RWPE2 (cell line): ENCODE measurements at regions not wholly inside any gene's neighbourhood (a gene's known extent, or its start where the extent isn't known, plus 50 kb on each side); places are given as distances from the start of the nearest gene placed in this dataset.
"Not testable (repeated sequence)": the region's sequence is repeated elsewhere in the genome, so short reads cannot be mapped to it uniquely, and the experiment has no call there.

Experiments used
- ATAC-seq: fragments of 200-7000 bp; cut with Tn5 transposase; 3 replicates; pipeline ENCODE4 v1.9.1; 2021; ENCODE audit warnings: low read depth
- DNase-seq: peaks from one replicate; pipeline ENCODE4 v3.0.0-alpha.2; 2020; ENCODE audit warnings: low spot score
- H3K27ac ChIP-seq: fragments of 450-650 bp; 2 replicates; pipeline ENCODE4 v1.5.1; 2017; ENCODE audit warnings: mild to moderate bottlenecking; ENCODE audit not compliant: poor library complexity, severe bottlenecking
- H3K27me3 ChIP-seq: fragments of 250-450 bp; sonication (Bioruptor Pico); 2 replicates; pipeline ENCODE4 v1.5.1; 2021; ENCODE audit warnings: mild to moderate bottlenecking, moderate library complexity; ENCODE audit not compliant: insufficient read depth, poor library complexity, severe bottlenecking
- H3K36me3 ChIP-seq: fragments of 250-450 bp; sonication (Bioruptor Pico); 2 replicates; pipeline ENCODE4 v1.5.1; 2020; ENCODE audit warnings: low read depth, mild to moderate bottlenecking, moderate library complexity
- H3K4me1 ChIP-seq: fragments of 250-450 bp; sonication (Bioruptor Pico); 2 replicates; pipeline ENCODE4 v1.5.1; 2021; ENCODE audit warnings: mild to moderate bottlenecking, moderate library complexity; ENCODE audit not compliant: insufficient read depth, poor library complexity, severe bottlenecking
- H3K4me3 ChIP-seq: fragments of 250-450 bp; sonication (Bioruptor Pico); 2 replicates; pipeline ENCODE4 v1.5.1; 2021; ENCODE audit warnings: mild to moderate bottlenecking, moderate library complexity; ENCODE audit not compliant: severe bottlenecking
- H3K9me3 ChIP-seq: fragments of 250-450 bp; sonication (Bioruptor Pico); 2 replicates; pipeline ENCODE4 v1.5.1; 2021; ENCODE audit warnings: mild to moderate bottlenecking, moderate library complexity; ENCODE audit not compliant: severe bottlenecking
- CTCF ChIP-seq: fragments of 450-650 bp; IDR thresholded peaks from one replicate; pipeline ENCODE4 v1.5.1; 2017; ENCODE audit warnings: mild to moderate bottlenecking, moderate library complexity; ENCODE audit not compliant: poor library complexity, severe bottlenecking

GRCh38 chr6:28691991-28692390 is 166.3 kb downstream of the GPX5 start:
- H3K4me1 ChIP-seq, H3K27me3 ChIP-seq, H3K4me3 ChIP-seq, H3K36me3 ChIP-seq, DNase-seq, H3K27ac ChIP-seq, H3K9me3 ChIP-seq, ATAC-seq: not testable (repeated sequence)

- Histone ChIP-seq H3K4me3 (no peak overlapping the region), H3K27ac (no peak overlapping the region), H3K27me3 (peaks cover 8% of the 10 kb centered on the region), H3K9me3 (no peaks in the 10 kb centered on the region), H3K4me1 (no peaks in the 10 kb centered on the region), H3K36me3 (no peaks in the 10 kb centered on the region)
- ATAC-seq (no peak), DNase-seq (no peak)
- TF ChIP-seq CTCF, result no peak
Measured at GRCh38 chr6:28693033-28693750, 167.5 kb downstream of the GPX5 start.

GRCh38 chr6:28693751-28694443 is 168.2 kb downstream of the GPX5 start:
- H3K9me3 ChIP-seq, result no peaks in the 10 kb centered on the region
- DNase-seq (no peak), ATAC-seq (no peak)
- H3K27me3 ChIP-seq, result peaks cover 8% of the 10 kb centered on the region
- no peak for TF ChIP-seq CTCF
- H3K36me3 ChIP-seq, result no peaks in the 10 kb centered on the region
- H3K27ac ChIP-seq, result no peak overlapping the region
- no peaks in the 10 kb centered on the region for H3K4me1 ChIP-seq
- no peak overlapping the region for H3K4me3 ChIP-seq

- no peak for TF ChIP-seq CTCF
- no peak overlapping the region for H3K4me3 ChIP-seq
Measured at GRCh38 chr6:28695715-28696114, 170.0 kb downstream of the GPX5 start.

GRCh38 chr6:28696167-28696566 is 170.5 kb downstream of the GPX5 start:
- Histone ChIP-seq H3K36me3 (no peaks in the 10 kb centered on the region), H3K4me1 (no peaks in the 10 kb centered on the region), H3K27ac (no peak overlapping the region), H3K4me3 (no peak overlapping the region), H3K27me3 (peaks cover 8% of the 10 kb centered on the region), H3K9me3 (no peaks in the 10 kb centered on the region)
- ATAC-seq (no peak), DNase-seq (no peak)
- TF ChIP-seq CTCF, result no peak

More at GRCh38 chr6:28695715-28696114, 170.0 kb downstream of the GPX5 start:
- no peaks in the 10 kb centered on the region for H3K36me3 ChIP-seq
- no peak overlapping the region for H3K27ac ChIP-seq
- no peak for ATAC-seq
- H3K9me3 ChIP-seq, result no peaks in the 10 kb centered on the region
- no peak for DNase-seq
- H3K27me3 ChIP-seq, result peaks cover 8% of the 10 kb centered on the region
- H3K4me1 ChIP-seq, result no peaks in the 10 kb centered on the region
